ENCODE measurements at regions not wholly inside any gene's neighbourhood (a gene's known extent, or its start where the extent isn't known, plus 50 kb on each side); places are given as distances from the start of the nearest gene placed in this dataset.

DNA sequence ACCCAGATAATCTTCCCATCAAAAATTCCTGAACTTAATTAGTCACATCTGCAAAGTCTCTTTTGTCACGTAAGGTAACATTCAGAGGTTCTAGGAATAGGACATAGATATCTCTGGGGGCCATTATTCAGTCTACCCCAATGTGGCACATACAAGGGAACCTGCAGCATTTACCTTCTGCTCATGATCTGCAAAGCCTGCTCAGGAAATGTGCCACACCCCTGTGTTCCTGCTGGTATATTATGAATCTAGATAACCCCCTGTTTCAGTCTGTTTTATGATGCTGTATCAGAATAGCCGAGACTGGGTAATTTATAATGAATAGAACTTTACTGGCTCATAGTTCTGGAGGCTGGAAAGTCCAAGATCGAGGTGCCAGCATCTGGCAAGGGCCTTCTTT, 103.5 kb downstream of the ARL4C start:
- TF ChIP-seq, protein P1, sequence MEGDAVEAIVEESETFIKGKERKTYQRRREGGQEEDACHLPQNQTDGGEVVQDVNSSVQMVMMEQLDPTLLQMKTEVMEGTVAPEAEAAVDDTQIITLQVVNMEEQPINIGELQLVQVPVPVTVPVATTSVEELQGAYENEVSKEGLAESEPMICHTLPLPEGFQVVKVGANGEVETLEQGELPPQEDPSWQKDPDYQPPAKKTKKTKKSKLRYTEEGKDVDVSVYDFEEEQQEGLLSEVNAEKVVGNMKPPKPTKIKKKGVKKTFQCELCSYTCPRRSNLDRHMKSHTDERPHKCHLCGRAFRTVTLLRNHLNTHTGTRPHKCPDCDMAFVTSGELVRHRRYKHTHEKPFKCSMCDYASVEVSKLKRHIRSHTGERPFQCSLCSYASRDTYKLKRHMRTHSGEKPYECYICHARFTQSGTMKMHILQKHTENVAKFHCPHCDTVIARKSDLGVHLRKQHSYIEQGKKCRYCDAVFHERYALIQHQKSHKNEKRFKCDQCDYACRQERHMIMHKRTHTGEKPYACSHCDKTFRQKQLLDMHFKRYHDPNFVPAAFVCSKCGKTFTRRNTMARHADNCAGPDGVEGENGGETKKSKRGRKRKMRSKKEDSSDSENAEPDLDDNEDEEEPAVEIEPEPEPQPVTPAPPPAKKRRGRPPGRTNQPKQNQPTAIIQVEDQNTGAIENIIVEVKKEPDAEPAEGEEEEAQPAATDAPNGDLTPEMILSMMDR (IDR thresholded peaks at IDR 0.05) = no peak
- no peak for TF ChIP-seq POLR2A (IDR thresholded peaks at IDR 0.05)

Measured in lower leg skin (tissue), 3 donors.